ENCODE measurements at regions not wholly inside any gene's neighbourhood (a gene's known extent, or its start where the extent isn't known, plus 50 kb on each side); places are given as distances from the start of the nearest gene placed in this dataset.

- no peak for ATAC-seq
- peaks cover 2% of the 10 kb centered on the region for H3K9me3 Mint-ChIP-seq
- H3K4me1 Mint-ChIP-seq (ENCODE audit: low read depth) = no peaks in the 10 kb centered on the region
- no peaks in the 10 kb centered on the region for H3K36me3 Mint-ChIP-seq (ENCODE audit: insufficient read depth)
- no peak for DNase-seq
- H3K4me3 Mint-ChIP-seq = no peak overlapping the region
- no peaks in the 10 kb centered on the region for H3K27me3 Mint-ChIP-seq (ENCODE audit: low read depth)
Observed at GRCh38 chr3:82802501-82802900, 1041.1 kb upstream of the GBE1 start.

GRCh38 chr3:82800248-82800647 lies 1038.8 kb upstream of the GBE1 start:
- Mint-ChIP-seq H3K9me3 (peaks cover 8% of the 10 kb centered on the region), H3K4me3 (no peak overlapping the region), H3K27me3 (ENCODE audit: low read depth) (no peaks in the 10 kb centered on the region), H3K36me3 (ENCODE audit: insufficient read depth) (no peaks in the 10 kb centered on the region), H3K4me1 (ENCODE audit: low read depth) (no peaks in the 10 kb centered on the region)
- ATAC-seq (no peak), DNase-seq (no peak)

- no peak for DNase-seq
- no peak for ATAC-seq
- Mint-ChIP-seq H3K4me1 (ENCODE audit: low read depth) (no peaks in the 10 kb centered on the region), H3K36me3 (ENCODE audit: insufficient read depth) (no peaks in the 10 kb centered on the region), H3K9me3 (peaks cover 13% of the 10 kb centered on the region), H3K4me3 (no peak overlapping the region), H3K27me3 (ENCODE audit: low read depth) (no peaks in the 10 kb centered on the region)
Observed at GRCh38 chr3:82796765-82797164, 1035.3 kb upstream of the GBE1 start.

- H3K4me1 Mint-ChIP-seq (ENCODE audit: low read depth) = no peaks in the 10 kb centered on the region
Observed at GRCh38 chr3:82791241-82791640, 1029.8 kb upstream of the GBE1 start.

GRCh38 chr3:82790307-82791097 lies 1029.1 kb upstream of the GBE1 start:
- H3K36me3 Mint-ChIP-seq (ENCODE audit: insufficient read depth) = no peaks in the 10 kb centered on the region
- ATAC-seq = no peak
- H3K9me3 Mint-ChIP-seq = peaks cover 9% of the 10 kb centered on the region
- H3K27me3 Mint-ChIP-seq (ENCODE audit: low read depth) = no peaks in the 10 kb centered on the region
- no peak for DNase-seq
- no peaks in the 10 kb centered on the region for H3K4me1 Mint-ChIP-seq (ENCODE audit: low read depth)
- H3K4me3 Mint-ChIP-seq = no peak overlapping the region

More at GRCh38 chr3:82791241-82791640, 1029.8 kb upstream of the GBE1 start:
- H3K27me3 Mint-ChIP-seq (ENCODE audit: low read depth) = no peaks in the 10 kb centered on the region
- ATAC-seq = no peak
- no peaks in the 10 kb centered on the region for H3K36me3 Mint-ChIP-seq (ENCODE audit: insufficient read depth)
- DNase-seq = no peak
- H3K4me3 Mint-ChIP-seq = no peak overlapping the region
- peaks cover 9% of the 10 kb centered on the region for H3K9me3 Mint-ChIP-seq

GRCh38 chr3:82783194-82783593 lies 1021.7 kb upstream of the GBE1 start:
- no peaks in the 10 kb centered on the region for H3K9me3 Mint-ChIP-seq
- H3K27me3 Mint-ChIP-seq (ENCODE audit: low read depth) = no peaks in the 10 kb centered on the region
- H3K4me1 Mint-ChIP-seq (ENCODE audit: low read depth) = no peaks in the 10 kb centered on the region
- ATAC-seq (no peak), DNase-seq (no peak)
- H3K4me3 Mint-ChIP-seq = no peak overlapping the region
- no peaks in the 10 kb centered on the region for H3K36me3 Mint-ChIP-seq (ENCODE audit: insufficient read depth)

GRCh38 chr3:82773207-82773606 lies 1011.8 kb upstream of the GBE1 start:
- H3K4me1 Mint-ChIP-seq (ENCODE audit: low read depth) = no peaks in the 10 kb centered on the region

GRCh38 chr3:82764521-82764920 lies 1003.1 kb upstream of the GBE1 start:
- Mint-ChIP-seq H3K9me3 (peaks cover 8% of the 10 kb centered on the region), H3K27me3 (ENCODE audit: low read depth) (no peaks in the 10 kb centered on the region), H3K36me3 (ENCODE audit: insufficient read depth) (no peaks in the 10 kb centered on the region), H3K4me3 (no peak overlapping the region), H3K4me1 (ENCODE audit: low read depth) (no peaks in the 10 kb centered on the region)
- no peak for DNase-seq
- ATAC-seq = no peak

More at GRCh38 chr3:82773207-82773606, 1011.8 kb upstream of the GBE1 start:
- no peaks in the 10 kb centered on the region for H3K36me3 Mint-ChIP-seq (ENCODE audit: insufficient read depth)
- ATAC-seq (no peak), DNase-seq (no peak)
- no peaks in the 10 kb centered on the region for H3K27me3 Mint-ChIP-seq (ENCODE audit: low read depth)
- no peak overlapping the region for H3K4me3 Mint-ChIP-seq
- peaks cover 5% of the 10 kb centered on the region for H3K9me3 Mint-ChIP-seq

- DNase-seq (no peak), ATAC-seq (no peak)
- H3K9me3 Mint-ChIP-seq = peaks cover 9% of the 10 kb centered on the region
- no peaks in the 10 kb centered on the region for H3K36me3 Mint-ChIP-seq (ENCODE audit: insufficient read depth)
- no peaks in the 10 kb centered on the region for H3K27me3 Mint-ChIP-seq (ENCODE audit: low read depth)
- no peaks in the 10 kb centered on the region for H3K4me1 Mint-ChIP-seq (ENCODE audit: low read depth)
- H3K4me3 Mint-ChIP-seq = no peak overlapping the region
Observed at GRCh38 chr3:82761858-82762257, 1000.4 kb upstream of the GBE1 start.

- Mint-ChIP-seq H3K4me3 (no peak overlapping the region), H3K27me3 (ENCODE audit: low read depth) (no peaks in the 10 kb centered on the region), H3K36me3 (ENCODE audit: insufficient read depth) (no peaks in the 10 kb centered on the region), H3K4me1 (ENCODE audit: low read depth) (no peaks in the 10 kb centered on the region), H3K9me3 (peaks cover 5% of the 10 kb centered on the region)
- no peak for DNase-seq
- no peak for ATAC-seq
Observed at GRCh38 chr3:82745544-82745943, 984.1 kb upstream of the GBE1 start.

GRCh38 chr3:82743196-82743595 lies 981.8 kb upstream of the GBE1 start:
- DNase-seq = no peak
- no peak for ATAC-seq
- no peaks in the 10 kb centered on the region for H3K4me1 Mint-ChIP-seq (ENCODE audit: low read depth)
- no peak overlapping the region for H3K4me3 Mint-ChIP-seq
- no peaks in the 10 kb centered on the region for H3K27me3 Mint-ChIP-seq (ENCODE audit: low read depth)
- H3K9me3 Mint-ChIP-seq = peaks cover 5% of the 10 kb centered on the region
- H3K36me3 Mint-ChIP-seq (ENCODE audit: insufficient read depth) = no peaks in the 10 kb centered on the region

- Mint-ChIP-seq H3K9me3 (peaks cover 8% of the 10 kb centered on the region), H3K4me1 (ENCODE audit: low read depth) (no peaks in the 10 kb centered on the region)
Observed at GRCh38 chr3:82741346-82741745, 979.9 kb upstream of the GBE1 start.

GRCh38 chr3:82739390-82739789 lies 977.9 kb upstream of the GBE1 start:
- no peaks in the 10 kb centered on the region for H3K27me3 Mint-ChIP-seq (ENCODE audit: low read depth)
- no peaks in the 10 kb centered on the region for H3K4me1 Mint-ChIP-seq (ENCODE audit: low read depth)
- no peak overlapping the region for H3K4me3 Mint-ChIP-seq
- ATAC-seq (no peak), DNase-seq (no peak)
- H3K36me3 Mint-ChIP-seq (ENCODE audit: insufficient read depth) = no peaks in the 10 kb centered on the region
- peaks cover 3% of the 10 kb centered on the region for H3K9me3 Mint-ChIP-seq

More at GRCh38 chr3:82741346-82741745, 979.9 kb upstream of the GBE1 start:
- ATAC-seq = no peak
- Mint-ChIP-seq H3K4me3 (no peak overlapping the region), H3K36me3 (ENCODE audit: insufficient read depth) (no peaks in the 10 kb centered on the region), H3K27me3 (ENCODE audit: low read depth) (no peaks in the 10 kb centered on the region)
- DNase-seq = no peak

GRCh38 chr3:82736696-82737277 lies 975.3 kb upstream of the GBE1 start:
- H3K36me3 Mint-ChIP-seq (ENCODE audit: insufficient read depth) = no peaks in the 10 kb centered on the region
- no peak for ATAC-seq
- DNase-seq = no peak
- no peaks in the 10 kb centered on the region for H3K27me3 Mint-ChIP-seq (ENCODE audit: low read depth)
- peaks cover 3% of the 10 kb centered on the region for H3K9me3 Mint-ChIP-seq
- no peaks in the 10 kb centered on the region for H3K4me1 Mint-ChIP-seq (ENCODE audit: low read depth)
- H3K4me3 Mint-ChIP-seq = no peak overlapping the region

Measured in activated T-cell treated with anti-CD3 and anti-CD28 coated beads, Interleukin-2, amount 50 U/mL, for 4 hours (primary cell).